ENCODE measurements at regions not wholly inside any gene's neighbourhood (a gene's known extent, or its start where the extent isn't known, plus 50 kb on each side); places are given as distances from the start of the nearest gene placed in this dataset.

DNA sequence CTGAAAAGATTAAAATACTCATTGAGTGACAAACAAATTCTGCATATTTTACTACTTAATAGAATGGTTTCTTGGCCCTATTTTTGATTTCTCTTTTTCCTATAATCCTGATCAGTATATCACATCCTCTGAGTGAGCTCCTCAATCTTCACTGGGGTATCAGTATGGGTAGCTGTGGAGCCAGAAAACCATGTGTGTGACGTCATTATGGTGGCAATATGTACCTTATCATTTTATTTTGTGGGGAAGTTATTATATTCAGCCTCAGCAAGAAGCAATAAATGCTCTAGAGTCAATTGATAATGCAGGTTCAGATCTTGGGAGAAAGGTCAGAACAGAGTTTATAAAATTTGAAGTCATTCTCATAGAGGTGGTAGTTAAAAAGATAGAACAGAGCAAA is 1135.7 kb upstream of the CADM2 start:
- H3K79me2 ChIP-seq (ENCODE audit: low read length): no peaks in the 10 kb centered on the region
- H3K4me2 ChIP-seq (ENCODE audit: low read depth, low read length): no peak overlapping the region
- no peaks in the 10 kb centered on the region for H3K27me3 ChIP-seq (replicated peaks; ENCODE audit: insufficient read depth, low read length)
- H3K9me2 ChIP-seq (replicated peaks; ENCODE audit: insufficient read depth, low read length): no peaks in the 10 kb centered on the region
- no peak overlapping the region for H3K9ac ChIP-seq (ENCODE audit: low read length)
- TF ChIP-seq, protein P1, sequence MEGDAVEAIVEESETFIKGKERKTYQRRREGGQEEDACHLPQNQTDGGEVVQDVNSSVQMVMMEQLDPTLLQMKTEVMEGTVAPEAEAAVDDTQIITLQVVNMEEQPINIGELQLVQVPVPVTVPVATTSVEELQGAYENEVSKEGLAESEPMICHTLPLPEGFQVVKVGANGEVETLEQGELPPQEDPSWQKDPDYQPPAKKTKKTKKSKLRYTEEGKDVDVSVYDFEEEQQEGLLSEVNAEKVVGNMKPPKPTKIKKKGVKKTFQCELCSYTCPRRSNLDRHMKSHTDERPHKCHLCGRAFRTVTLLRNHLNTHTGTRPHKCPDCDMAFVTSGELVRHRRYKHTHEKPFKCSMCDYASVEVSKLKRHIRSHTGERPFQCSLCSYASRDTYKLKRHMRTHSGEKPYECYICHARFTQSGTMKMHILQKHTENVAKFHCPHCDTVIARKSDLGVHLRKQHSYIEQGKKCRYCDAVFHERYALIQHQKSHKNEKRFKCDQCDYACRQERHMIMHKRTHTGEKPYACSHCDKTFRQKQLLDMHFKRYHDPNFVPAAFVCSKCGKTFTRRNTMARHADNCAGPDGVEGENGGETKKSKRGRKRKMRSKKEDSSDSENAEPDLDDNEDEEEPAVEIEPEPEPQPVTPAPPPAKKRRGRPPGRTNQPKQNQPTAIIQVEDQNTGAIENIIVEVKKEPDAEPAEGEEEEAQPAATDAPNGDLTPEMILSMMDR (IDR thresholded peaks at IDR 0.05; ENCODE audit: low read length): no peak
- TF ChIP-seq EZH2phosphoT487 (IDR thresholded peaks at IDR 0.05; ENCODE audit: low read length) (no peak), EZH2 (optimal IDR thresholded peaks at IDR 0.05; ENCODE audit: low read depth, low read length) (no peak)
- no peaks in the 10 kb centered on the region for H3K4me1 ChIP-seq (ENCODE audit: low read length)
- no peaks in the 10 kb centered on the region for H4K20me1 ChIP-seq (ENCODE audit: insufficient read depth, low read length)
- no peaks in the 10 kb centered on the region for H3K36me3 ChIP-seq (replicated peaks; ENCODE audit: insufficient read depth, low read length)
- no peak overlapping the region for H2AFZ ChIP-seq (ENCODE audit: low read length)
- no peak overlapping the region for H3K27ac ChIP-seq (ENCODE audit: low read length)
- H3K4me3 ChIP-seq (ENCODE audit: low read length): no peak overlapping the region
- DNase-seq: no peak
- H3K9me3 ChIP-seq (replicated peaks; ENCODE audit: insufficient read depth, low read length): no peaks in the 10 kb centered on the region
- H3F3A ChIP-seq (ENCODE audit: insufficient read depth, low read length): no peaks in the 10 kb centered on the region

DNA sequence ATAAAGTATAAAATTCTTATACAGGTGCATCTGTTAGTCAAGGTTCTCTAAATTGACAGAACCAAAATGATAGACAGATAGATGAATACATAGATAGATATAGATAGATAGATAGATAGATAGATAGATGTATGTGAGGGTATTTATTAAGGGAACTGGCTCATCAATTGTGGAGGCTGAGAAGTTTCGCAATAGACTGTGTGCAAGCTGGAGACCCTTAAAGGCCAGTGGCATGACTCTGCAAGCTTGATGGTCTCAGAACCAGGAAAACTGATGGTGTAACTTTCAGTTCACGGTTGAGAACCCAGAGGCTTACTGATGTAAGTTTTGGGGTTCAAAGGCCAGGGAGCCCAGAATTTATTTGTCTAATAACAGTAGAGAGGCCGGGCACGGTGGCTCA is 1123.7 kb upstream of the CADM2 start:
- DNase-seq: no peak
- Histone ChIP-seq H3K4me2 (ENCODE audit: low read depth, low read length) (no peak overlapping the region), H4K20me1 (ENCODE audit: insufficient read depth, low read length) (no peaks in the 10 kb centered on the region), H3K9me3 (replicated peaks; ENCODE audit: insufficient read depth, low read length) (no peaks in the 10 kb centered on the region), H3K79me2 (ENCODE audit: low read length) (no peaks in the 10 kb centered on the region), H3F3A (ENCODE audit: insufficient read depth, low read length) (no peaks in the 10 kb centered on the region), H3K4me1 (ENCODE audit: low read length) (no peaks in the 10 kb centered on the region), H3K9ac (ENCODE audit: low read length) (no peak overlapping the region), H2AFZ (ENCODE audit: low read length) (no peak overlapping the region), H3K27me3 (replicated peaks; ENCODE audit: insufficient read depth, low read length) (no peaks in the 10 kb centered on the region), H3K9me2 (replicated peaks; ENCODE audit: insufficient read depth, low read length) (no peaks in the 10 kb centered on the region), H3K4me3 (ENCODE audit: low read length) (no peak overlapping the region), H3K27ac (ENCODE audit: low read length) (no peak overlapping the region), H3K36me3 (replicated peaks; ENCODE audit: insufficient read depth, low read length) (no peaks in the 10 kb centered on the region; the same call in 1 of the 2 replicates)
- TF ChIP-seq EZH2phosphoT487 (IDR thresholded peaks at IDR 0.05; ENCODE audit: low read length) (no peak), EZH2 (optimal IDR thresholded peaks at IDR 0.05; ENCODE audit: low read depth, low read length) (no peak)
- TF ChIP-seq, protein P1 (IDR thresholded peaks at IDR 0.05; ENCODE audit: low read length): no peak

DNA sequence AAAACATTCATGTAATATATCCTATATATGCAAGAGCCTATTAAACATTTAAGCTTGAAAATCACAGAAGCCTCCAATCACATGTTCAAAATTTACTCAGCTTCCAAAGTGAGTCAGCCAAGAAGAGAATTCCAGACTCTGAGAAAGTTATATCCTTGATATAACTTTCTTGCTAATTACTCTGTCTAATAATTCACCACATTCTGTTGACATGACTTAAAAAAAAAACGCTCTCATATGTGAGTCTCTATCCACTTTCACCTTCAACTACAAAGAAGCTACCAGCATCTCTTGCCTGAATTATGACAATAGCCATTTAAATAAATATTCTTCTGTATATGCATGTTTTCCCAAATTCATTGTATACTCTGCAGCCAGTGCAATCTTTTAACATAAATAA is 1116.3 kb upstream of the CADM2 start:
- Histone ChIP-seq H2AFZ (ENCODE audit: low read length) (no peak overlapping the region), H3K4me2 (ENCODE audit: low read depth, low read length) (no peak overlapping the region), H3F3A (ENCODE audit: insufficient read depth, low read length) (no peaks in the 10 kb centered on the region), H3K27me3 (replicated peaks; ENCODE audit: insufficient read depth, low read length) (no peaks in the 10 kb centered on the region), H3K9me2 (replicated peaks; ENCODE audit: insufficient read depth, low read length) (no peaks in the 10 kb centered on the region), H3K79me2 (ENCODE audit: low read length) (no peaks in the 10 kb centered on the region), H3K36me3 (replicated peaks; ENCODE audit: insufficient read depth, low read length) (no peaks in the 10 kb centered on the region; the same call in 1 of the 2 replicates), H3K27ac (ENCODE audit: low read length) (no peak overlapping the region), H3K4me3 (ENCODE audit: low read length) (no peak overlapping the region), H3K9ac (ENCODE audit: low read length) (no peak overlapping the region), H4K20me1 (ENCODE audit: insufficient read depth, low read length) (no peaks in the 10 kb centered on the region), H3K4me1 (ENCODE audit: low read length) (no peaks in the 10 kb centered on the region), H3K9me3 (replicated peaks; ENCODE audit: insufficient read depth, low read length) (no peaks in the 10 kb centered on the region)
- DNase-seq: no peak
- TF ChIP-seq, protein P1 (IDR thresholded peaks at IDR 0.05; ENCODE audit: low read length): no peak
- no peak for TF ChIP-seq EZH2 (optimal IDR thresholded peaks at IDR 0.05; ENCODE audit: low read depth, low read length)
- no peak for TF ChIP-seq EZH2phosphoT487 (IDR thresholded peaks at IDR 0.05; ENCODE audit: low read length)
